Body of pancreas (tissue), 4 donors: ENCODE measurements at regions not wholly inside any gene's neighbourhood (a gene's known extent, or its start where the extent isn't known, plus 50 kb on each side); places are given as distances from the start of the nearest gene placed in this dataset.

Experiments
- CTCF ChIP-seq, 7 experiments: fragments of 450-650 bp in 4 of 7; fragments of 200-600 bp in 3 of 7; sonication (generic) in 3 of 7; IDR thresholded peaks; one replicate each; pipeline ENCODE4 v1.5.1; 2016 to 2019; ENCODE audit warnings: antibody characterized with exemption in 7 of 7
- POLR2A ChIP-seq, 3 donors: fragments of 450-650 bp; IDR thresholded peaks; one replicate each; pipeline ENCODE4 v1.6.1; 2016; ENCODE audit warnings: antibody characterized with exemption in 3 of 3, mild to moderate bottlenecking in 2 of 3

GRCh38 chr1:223455470-223455869, 62.3 kb downstream of the CCDC185 start:
- TF ChIP-seq POLR2A (IDR thresholded peaks at IDR 0.05) = no peak
- no peak for TF ChIP-seq CTCF (IDR thresholded peaks at IDR 0.05)
